ENCODE measurements at regions not wholly inside any gene's neighbourhood (a gene's known extent, or its start where the extent isn't known, plus 50 kb on each side); places are given as distances from the start of the nearest gene placed in this dataset.

DNA sequence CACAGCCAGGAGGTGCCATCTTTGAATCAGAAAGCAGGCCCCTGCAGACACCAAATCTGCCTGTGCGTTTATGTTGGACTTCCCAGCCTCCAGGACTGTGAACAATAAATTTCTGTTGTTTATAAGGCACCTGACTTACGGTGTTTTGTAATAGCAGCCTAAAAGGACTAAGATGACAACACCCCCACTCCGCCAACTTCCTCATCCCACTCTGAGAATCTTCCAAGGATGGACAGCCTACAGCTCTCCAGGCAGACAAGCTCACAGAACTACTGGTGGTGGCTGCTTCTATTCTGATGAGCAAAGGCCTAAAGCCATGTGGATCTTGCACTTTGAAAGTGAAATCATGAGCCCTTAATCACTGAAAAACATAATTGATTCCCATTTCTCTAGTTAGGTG is 449.2 kb downstream of the TSHZ3 start:
- Histone ChIP-seq H3K4me3 (no peak overlapping the region), H3K36me3 (replicated peaks in 1 of 2) (no peaks in the 10 kb centered on the region), H3K4me1 (replicated peaks in 1 of 2) (no peaks in the 10 kb centered on the region), H3K27ac (no peak overlapping the region), H3K27me3 (no peaks in the 10 kb centered on the region), H3K9me3 (replicated peaks in 1 of 3) (no peaks in the 10 kb centered on the region)
- TF ChIP-seq POLR2A (IDR thresholded peaks at IDR 0.05), result no peak
- TF ChIP-seq, protein P1, sequence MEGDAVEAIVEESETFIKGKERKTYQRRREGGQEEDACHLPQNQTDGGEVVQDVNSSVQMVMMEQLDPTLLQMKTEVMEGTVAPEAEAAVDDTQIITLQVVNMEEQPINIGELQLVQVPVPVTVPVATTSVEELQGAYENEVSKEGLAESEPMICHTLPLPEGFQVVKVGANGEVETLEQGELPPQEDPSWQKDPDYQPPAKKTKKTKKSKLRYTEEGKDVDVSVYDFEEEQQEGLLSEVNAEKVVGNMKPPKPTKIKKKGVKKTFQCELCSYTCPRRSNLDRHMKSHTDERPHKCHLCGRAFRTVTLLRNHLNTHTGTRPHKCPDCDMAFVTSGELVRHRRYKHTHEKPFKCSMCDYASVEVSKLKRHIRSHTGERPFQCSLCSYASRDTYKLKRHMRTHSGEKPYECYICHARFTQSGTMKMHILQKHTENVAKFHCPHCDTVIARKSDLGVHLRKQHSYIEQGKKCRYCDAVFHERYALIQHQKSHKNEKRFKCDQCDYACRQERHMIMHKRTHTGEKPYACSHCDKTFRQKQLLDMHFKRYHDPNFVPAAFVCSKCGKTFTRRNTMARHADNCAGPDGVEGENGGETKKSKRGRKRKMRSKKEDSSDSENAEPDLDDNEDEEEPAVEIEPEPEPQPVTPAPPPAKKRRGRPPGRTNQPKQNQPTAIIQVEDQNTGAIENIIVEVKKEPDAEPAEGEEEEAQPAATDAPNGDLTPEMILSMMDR (IDR thresholded peaks at IDR 0.05), result no peak
- WGBS, 4 donors, result 81 to 95% (median 87%) methylated on average over 3 of the region's 3 CpGs
- intact Hi-C loops (cut with DNase I), result no loop called here
- DNase-seq, result no peak

DNA sequence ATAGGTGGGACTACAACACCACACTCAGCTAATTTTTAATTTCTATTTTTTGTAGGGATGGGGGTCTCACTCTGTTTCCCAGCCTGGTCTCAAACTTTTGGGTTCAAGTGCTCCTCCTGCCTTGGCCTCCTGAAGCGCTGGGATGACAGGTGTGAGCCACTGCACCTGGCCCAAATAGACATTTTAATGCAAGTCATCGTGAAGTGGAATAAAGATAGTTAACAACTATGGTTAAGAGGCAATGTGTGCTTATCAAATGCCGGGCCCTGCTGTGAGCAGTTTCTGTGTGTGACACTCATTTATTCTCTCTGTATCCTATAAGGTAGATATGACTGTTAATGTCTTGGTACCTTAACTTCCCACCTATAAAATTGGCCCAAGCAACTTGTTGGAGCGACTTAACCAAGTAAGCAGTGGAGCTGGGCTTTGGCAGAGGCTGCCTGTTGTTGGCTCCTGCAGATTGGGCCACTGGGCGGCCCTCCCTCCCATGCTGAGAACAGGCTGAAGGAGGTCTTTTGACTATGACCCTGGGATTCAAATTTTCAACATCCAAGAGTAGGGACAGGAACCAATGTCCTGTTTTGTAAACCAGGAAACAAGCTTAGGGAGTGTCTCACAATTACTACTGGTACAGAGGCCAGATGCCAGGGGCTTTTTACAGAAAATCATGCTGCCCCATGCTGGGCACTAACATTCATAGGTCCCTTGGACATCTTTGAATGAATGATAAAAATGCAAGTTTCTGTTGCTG is 450.7 kb downstream of the TSHZ3 start:
- Histone ChIP-seq H3K4me1 (replicated peaks in 1 of 2) (no peaks in the 10 kb centered on the region), H3K4me3 (no peak overlapping the region), H3K36me3 (replicated peaks in 1 of 2) (no peaks in the 10 kb centered on the region), H3K27me3 (no peaks in the 10 kb centered on the region), H3K9me3 (replicated peaks in 1 of 3) (no peaks in the 10 kb centered on the region), H3K27ac (no peak overlapping the region)
- WGBS, 4 donors, result 74 to 86% (median 84%) methylated on average over 5 of the region's 5 CpGs
- TF ChIP-seq, protein P1 (IDR thresholded peaks at IDR 0.05), result no peak
- TF ChIP-seq POLR2A (IDR thresholded peaks at IDR 0.05), result no peak
- DNase-seq, result no peak
- intact Hi-C loops (cut with DNase I), result no loop called here

DNA sequence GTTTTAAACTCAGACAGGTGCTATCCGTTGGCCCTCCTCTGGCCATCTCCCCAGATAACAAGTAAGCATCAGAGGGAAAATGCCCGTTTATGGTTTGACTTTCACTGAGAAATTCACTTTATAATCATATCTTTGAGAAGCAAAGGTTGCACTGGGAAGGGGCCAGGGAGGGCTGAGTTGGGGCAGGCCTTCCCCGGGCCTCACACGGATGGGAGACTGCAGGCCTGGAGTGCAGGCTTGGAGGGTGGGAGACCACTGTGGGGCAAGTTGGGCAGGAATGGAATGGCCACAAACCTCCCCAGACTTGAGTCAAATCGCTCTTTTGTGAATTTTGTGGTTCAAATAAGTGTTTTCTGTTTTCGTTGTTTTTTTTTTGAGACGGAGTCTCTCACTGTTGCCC is 451.7 kb downstream of the TSHZ3 start:
- TF ChIP-seq, protein P1 (IDR thresholded peaks at IDR 0.05), result no peak
- no peak for TF ChIP-seq POLR2A (IDR thresholded peaks at IDR 0.05)
- intact Hi-C loops (cut with DNase I), result no loop called here
- no peak overlapping the region for H3K27ac ChIP-seq
- H3K4me1 ChIP-seq (replicated peaks in 1 of 2), result no peaks in the 10 kb centered on the region
- H3K36me3 ChIP-seq (replicated peaks in 1 of 2), result no peaks in the 10 kb centered on the region
- 81 to 90% (median 89%) methylated on average over 6 to 7 of the region's 7 CpGs for WGBS, 4 donors
- no peaks in the 10 kb centered on the region for H3K27me3 ChIP-seq
- no peaks in the 10 kb centered on the region for H3K9me3 ChIP-seq (replicated peaks in 1 of 3)
- DNase-seq, result no peak
- no peak overlapping the region for H3K4me3 ChIP-seq

DNA sequence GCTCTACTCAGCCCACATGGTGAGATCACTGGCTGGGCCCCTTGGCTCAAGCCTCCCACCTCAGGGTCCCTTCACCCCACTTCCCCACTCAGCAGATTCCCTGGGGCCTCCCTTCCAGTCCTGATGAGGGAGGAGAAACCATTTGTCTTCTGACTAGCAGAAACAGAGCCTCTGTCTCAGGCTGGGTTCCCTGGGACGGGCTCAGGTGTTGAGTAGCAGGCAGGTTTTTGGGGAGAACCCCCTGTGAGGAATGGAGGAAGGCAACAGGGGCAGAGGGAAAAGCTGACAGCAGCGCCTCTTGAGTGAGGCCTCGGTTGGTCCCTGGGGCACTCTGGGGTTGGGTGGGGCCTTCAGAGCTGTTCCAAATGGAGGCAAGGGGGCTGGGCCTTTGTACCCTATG is 452.2 kb downstream of the TSHZ3 start:
- Histone ChIP-seq H3K36me3 (replicated peaks in 1 of 2) (no peaks in the 10 kb centered on the region), H3K9me3 (replicated peaks in 1 of 3) (no peaks in the 10 kb centered on the region), H3K4me3 (no peak overlapping the region), H3K27ac (no peak overlapping the region), H3K27me3 (no peaks in the 10 kb centered on the region), H3K4me1 (replicated peaks in 1 of 2) (no peaks in the 10 kb centered on the region)
- no peak for TF ChIP-seq POLR2A (IDR thresholded peaks at IDR 0.05)
- TF ChIP-seq, protein P1 (IDR thresholded peaks at IDR 0.05), result no peak
- intact Hi-C loops (cut with DNase I), result no loop called here
- WGBS, 4 donors, result 76 to 95% (median 93%) methylated on average over 3 of the region's 3 CpGs
- DNase-seq, result no peak

Measured in adrenal gland (tissue), 9 donors.